Hematopoietic multipotent progenitor cell treated with erythropoietin and hydrocortisone succinate and interleukin-3 and kit ligand, for 4 days (in vitro differentiated cells): ENCODE measurements at regions not wholly inside any gene's neighbourhood (a gene's known extent, or its start where the extent isn't known, plus 50 kb on each side); places are given as distances from the start of the nearest gene placed in this dataset.
"Not testable (repeated sequence)": the region's sequence is repeated elsewhere in the genome, so short reads cannot be mapped to it uniquely, and the experiment has no call there.

ENCODE experiments used
- DNase-seq: peaks from one replicate; pipeline ENCODE4 v3.0.0-alpha.2; 2015

DNA sequence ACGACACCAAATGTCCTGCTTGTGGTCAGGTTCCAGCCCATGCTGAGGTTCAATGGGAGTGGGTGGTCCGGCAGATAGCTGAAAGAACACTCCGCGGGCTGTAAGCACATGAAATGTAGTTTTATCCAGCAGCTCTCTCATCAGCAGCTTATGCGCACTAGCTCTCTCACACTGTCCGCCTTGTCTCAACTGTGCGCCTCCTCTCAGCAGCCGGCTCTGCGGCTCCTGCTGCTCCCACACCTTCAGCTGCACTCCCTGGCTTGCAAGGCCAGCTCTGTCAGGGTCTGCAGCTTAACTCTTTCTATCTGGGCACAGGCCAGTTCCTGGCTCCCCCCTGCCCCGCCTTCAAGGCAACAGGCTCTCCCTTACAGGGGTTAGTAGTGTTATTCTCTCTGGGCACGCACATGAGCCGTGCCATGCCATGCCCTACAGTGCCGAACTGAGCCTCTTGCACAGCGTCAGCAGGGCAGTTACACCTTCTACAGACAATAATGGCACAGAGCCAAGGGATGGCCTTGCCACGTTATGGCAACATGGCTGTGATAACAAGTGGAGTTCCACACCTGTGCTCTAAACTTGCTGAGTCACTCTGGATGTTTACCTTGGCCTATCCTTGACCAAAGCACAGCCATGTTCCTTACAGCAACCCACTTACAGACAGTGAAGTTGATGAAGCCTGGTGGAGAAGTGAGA, 84.0 kb upstream of the LRFN2 start:
- no peak for DNase-seq

GRCh38 chr6:40669343-40669742, 82.2 kb upstream of the LRFN2 start:
- peak; percentile 27 for DNase-seq

GRCh38 chr6:40668203-40668602, 81.0 kb upstream of the LRFN2 start:
- DNase-seq: no peak

- DNase-seq: no peak
Observed at GRCh38 chr6:40666530-40666929, 79.4 kb upstream of the LRFN2 start.

DNA sequence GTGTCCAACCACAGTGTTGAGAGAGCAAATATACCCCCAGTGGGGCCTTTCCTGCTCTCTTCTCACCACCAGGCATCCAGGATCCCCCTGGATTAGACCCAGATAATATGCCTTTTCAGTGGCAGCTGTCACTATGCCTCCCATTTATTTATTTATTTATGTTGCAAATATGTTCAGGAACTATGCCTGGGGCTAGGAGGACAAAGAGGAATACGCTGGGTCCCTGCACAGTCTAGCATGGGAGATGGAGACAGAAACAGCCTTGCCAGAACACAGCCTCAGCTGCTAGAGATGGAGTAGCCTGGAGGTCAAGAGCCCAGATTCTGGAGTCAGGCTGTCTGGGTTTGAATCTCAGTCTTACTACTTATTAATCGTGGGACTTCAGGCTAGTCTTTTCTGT, 74.6 kb upstream of the LRFN2 start:
- no peak for DNase-seq

- DNase-seq: not testable (repeated sequence)
Observed at GRCh38 chr6:40656772-40657171, 69.6 kb upstream of the LRFN2 start.

- no peak for DNase-seq
Observed at GRCh38 chr6:40654828-40655227, 67.7 kb upstream of the LRFN2 start.

DNA sequence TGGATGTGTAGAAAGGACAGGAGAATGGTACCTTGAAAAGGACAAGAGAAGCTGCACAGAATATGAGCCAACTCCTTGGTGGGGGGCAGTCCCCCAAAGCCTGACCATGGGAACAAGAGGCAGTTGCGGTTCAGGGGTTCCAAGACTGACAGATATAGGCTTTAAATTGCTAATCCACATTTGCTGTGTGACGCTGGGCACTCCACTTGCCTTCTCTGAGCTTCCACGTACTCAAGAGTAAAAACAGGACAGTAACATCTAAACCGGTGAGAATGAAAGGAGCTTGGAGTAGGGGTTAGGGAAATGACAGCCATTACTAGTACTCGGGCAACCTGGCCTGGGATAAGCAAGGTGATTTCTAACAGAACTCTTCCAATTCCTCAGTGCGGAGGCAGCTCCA, 57.9 kb upstream of the LRFN2 start:
- DNase-seq: no peak

GRCh38 chr6:40642837-40643236, 55.7 kb upstream of the LRFN2 start:
- no peak for DNase-seq

DNA sequence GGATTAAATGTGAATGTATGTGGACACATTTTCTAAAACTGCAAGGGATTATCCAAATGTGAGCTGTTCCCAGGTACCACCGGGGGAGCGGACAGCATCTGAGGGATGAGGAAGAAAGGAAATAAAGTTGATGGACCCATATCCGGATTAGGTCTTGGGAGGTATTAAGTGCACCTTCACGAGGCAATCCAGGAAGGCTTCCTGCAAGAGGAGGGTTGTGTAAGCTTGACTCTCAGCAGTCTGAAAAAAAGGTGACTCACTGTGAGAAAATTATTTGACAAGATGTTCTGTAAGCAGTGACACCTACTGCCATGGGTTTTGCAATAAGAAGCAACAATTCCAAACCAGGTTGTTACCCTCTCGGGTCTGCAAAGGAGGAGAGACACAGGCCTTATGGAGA, 55.0 kb upstream of the LRFN2 start:
- no peak for DNase-seq

GRCh38 chr6:40640599-40641227, 53.5 kb upstream of the LRFN2 start:
- peak; percentile 50 for DNase-seq
